SH-SY5Y (cell line): ENCODE measurements at regions not wholly inside any gene's neighbourhood (a gene's known extent, or its start where the extent isn't known, plus 50 kb on each side); places are given as distances from the start of the nearest gene placed in this dataset.

Experiments used
- GATA2 ChIP-seq: IDR thresholded peaks from 2 replicates; pipeline ENCODE4 v1.6.1; 2011; ENCODE audit warnings: mild to moderate bottlenecking, low read depth, low read length
- GATA3 ChIP-seq: IDR thresholded peaks from 2 replicates; pipeline ENCODE4 v1.6.1; 2011; ENCODE audit warnings: low read depth, mild to moderate bottlenecking, low read length, moderate library complexity

DNA sequence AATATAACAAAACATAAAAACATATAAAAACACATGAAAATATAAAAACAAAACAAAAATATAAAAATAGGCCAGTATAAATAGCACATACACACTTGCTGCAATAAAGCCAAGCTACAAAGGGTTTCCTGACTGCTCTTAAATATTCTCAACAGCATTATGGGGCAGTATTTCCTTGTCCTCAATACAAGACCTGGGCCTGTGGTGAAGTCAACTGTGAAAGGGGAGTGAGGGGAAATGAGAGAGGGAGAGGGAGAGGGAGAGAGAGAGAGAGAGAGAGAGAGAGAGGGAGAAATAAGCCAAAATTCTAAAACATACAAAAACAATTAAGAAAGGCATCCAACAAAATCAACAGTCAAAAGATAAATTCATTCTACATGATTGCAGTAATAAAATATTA, 82.6 kb upstream of the NEDD4L start:
- no peak for TF ChIP-seq GATA2
- no peak for TF ChIP-seq GATA3
